Uterus (tissue), 3 donors: ENCODE measurements at regions not wholly inside any gene's neighbourhood (a gene's known extent, or its start where the extent isn't known, plus 50 kb on each side); places are given as distances from the start of the nearest gene placed in this dataset.

Source experiments
- DNase-seq, 2 donors: peaks; one replicate each; pipeline ENCODE4 v3.0.0-alpha.2; 2019 to 2020
- H3K27ac ChIP-seq, 2 donors: fragments of 200-600 bp; sonication (generic); 1 replicate in 1 of 2; 2 replicates in 1 of 2; pipeline ENCODE4 v1.5.1; 2016 to 2018
- H3K27me3 ChIP-seq, 2 donors: fragments of 200-600 bp; sonication (generic); one replicate each; pipeline ENCODE4 v1.5.1; 2018 to 2019; ENCODE audit warnings: control low read depth in 1 of 2
- H3K36me3 ChIP-seq, 2 donors: fragments of 200-600 bp; sonication (generic); one replicate each; pipeline ENCODE4 v1.5.1; 2019; ENCODE audit warnings: control low read depth in 1 of 2
- H3K4me1 ChIP-seq, 2 donors: fragments of 200-600 bp; sonication (generic); one replicate each; pipeline ENCODE4 v1.5.1; 2018 to 2019; ENCODE audit warnings: control low read depth in 1 of 2
- H3K4me3 ChIP-seq, 2 donors: fragments of 200-600 bp; sonication (generic); 1 replicate in 1 of 2; 2 replicates in 1 of 2; pipeline ENCODE4 v1.5.1; 2018 to 2019; ENCODE audit warnings: mild to moderate bottlenecking in 1 of 2
- H3K9me3 ChIP-seq, 2 donors: fragments of 200-600 bp; sonication (generic); one replicate each; pipeline ENCODE4 v1.5.1; 2019; ENCODE audit warnings: control low read depth in 1 of 2
- POLR2A ChIP-seq, 2 donors: fragments of 450-650 bp; IDR thresholded peaks; one replicate each; pipeline ENCODE4 v1.6.1; 2016; ENCODE audit warnings: antibody characterized with exemption in 2 of 2, mild to moderate bottlenecking in 1 of 2, moderate library complexity in 1 of 2
- intact Hi-C: fragments of 100-400 bp; cut with DNase I; formaldehyde crosslinking; loops from one replicate; pipeline ENCODE4 v1.15.1; 2023; ENCODE audit warnings: low total_unique reads
- TF ChIP-seq, protein P1 (sequence below), 4 experiments: fragments of 200-600 bp in 2 of 4; fragments of 450-650 bp in 2 of 4; sonication (generic) in 2 of 4; IDR thresholded peaks; one replicate each; pipeline ENCODE4 v1.5.1; 2016 to 2019; ENCODE audit warnings: antibody characterized with exemption in 4 of 4, mild to moderate bottlenecking in 2 of 4, moderate library complexity in 1 of 4
- donor health status: DM: yes; HTN: yes; CAD: no.

DNA sequence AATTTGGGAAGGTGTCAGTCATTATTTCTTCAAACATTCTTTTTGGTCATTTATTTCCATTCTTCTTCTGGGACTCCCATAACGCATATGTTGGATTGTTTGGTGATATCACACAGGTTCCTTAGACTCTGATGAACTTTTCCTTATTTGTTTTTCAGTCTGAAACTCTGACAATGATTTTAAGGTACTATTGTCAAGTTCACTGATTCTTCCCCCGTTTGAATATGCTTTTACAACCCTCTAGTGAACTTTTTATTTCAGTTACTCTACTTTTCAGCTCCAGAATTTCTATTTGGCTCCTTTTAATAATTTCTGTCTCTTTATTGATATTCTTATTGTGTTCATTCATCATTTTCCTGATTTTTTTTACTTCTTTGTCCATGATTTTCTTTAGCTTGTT lies 92.5 kb upstream of the RORB start:
- no peaks in the 10 kb centered on the region for H3K27me3 ChIP-seq
- H3K9me3 ChIP-seq, result peaks cover 0 to 3% of the 10 kb centered on the region in 2 donors
- H3K36me3 ChIP-seq, result no peaks in the 10 kb centered on the region
- no peak overlapping the region for H3K27ac ChIP-seq
- H3K4me3 ChIP-seq, result no peak overlapping the region
- H3K4me1 ChIP-seq, result no peaks in the 10 kb centered on the region
- intact Hi-C loops, result no loop called here
- no peak for TF ChIP-seq POLR2A (IDR thresholded peaks at IDR 0.05)
- TF ChIP-seq, protein P1, sequence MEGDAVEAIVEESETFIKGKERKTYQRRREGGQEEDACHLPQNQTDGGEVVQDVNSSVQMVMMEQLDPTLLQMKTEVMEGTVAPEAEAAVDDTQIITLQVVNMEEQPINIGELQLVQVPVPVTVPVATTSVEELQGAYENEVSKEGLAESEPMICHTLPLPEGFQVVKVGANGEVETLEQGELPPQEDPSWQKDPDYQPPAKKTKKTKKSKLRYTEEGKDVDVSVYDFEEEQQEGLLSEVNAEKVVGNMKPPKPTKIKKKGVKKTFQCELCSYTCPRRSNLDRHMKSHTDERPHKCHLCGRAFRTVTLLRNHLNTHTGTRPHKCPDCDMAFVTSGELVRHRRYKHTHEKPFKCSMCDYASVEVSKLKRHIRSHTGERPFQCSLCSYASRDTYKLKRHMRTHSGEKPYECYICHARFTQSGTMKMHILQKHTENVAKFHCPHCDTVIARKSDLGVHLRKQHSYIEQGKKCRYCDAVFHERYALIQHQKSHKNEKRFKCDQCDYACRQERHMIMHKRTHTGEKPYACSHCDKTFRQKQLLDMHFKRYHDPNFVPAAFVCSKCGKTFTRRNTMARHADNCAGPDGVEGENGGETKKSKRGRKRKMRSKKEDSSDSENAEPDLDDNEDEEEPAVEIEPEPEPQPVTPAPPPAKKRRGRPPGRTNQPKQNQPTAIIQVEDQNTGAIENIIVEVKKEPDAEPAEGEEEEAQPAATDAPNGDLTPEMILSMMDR (IDR thresholded peaks at IDR 0.05), result no peak
- no peak for DNase-seq

GRCh38 chr9:74407166-74407565 lies 90.0 kb upstream of the RORB start:
- intact Hi-C loops, result no loop called here
- no peak overlapping the region for H3K27ac ChIP-seq
- peaks cover 0 to 3% of the 10 kb centered on the region in 2 donors for H3K9me3 ChIP-seq
- DNase-seq, result no peak
- H3K4me3 ChIP-seq, result no peak overlapping the region
- H3K4me1 ChIP-seq, result no peaks in the 10 kb centered on the region
- no peaks in the 10 kb centered on the region for H3K36me3 ChIP-seq
- no peaks in the 10 kb centered on the region for H3K27me3 ChIP-seq
- TF ChIP-seq POLR2A (IDR thresholded peaks at IDR 0.05), result no peak
- TF ChIP-seq, protein P1 (IDR thresholded peaks at IDR 0.05), result no peak

DNA sequence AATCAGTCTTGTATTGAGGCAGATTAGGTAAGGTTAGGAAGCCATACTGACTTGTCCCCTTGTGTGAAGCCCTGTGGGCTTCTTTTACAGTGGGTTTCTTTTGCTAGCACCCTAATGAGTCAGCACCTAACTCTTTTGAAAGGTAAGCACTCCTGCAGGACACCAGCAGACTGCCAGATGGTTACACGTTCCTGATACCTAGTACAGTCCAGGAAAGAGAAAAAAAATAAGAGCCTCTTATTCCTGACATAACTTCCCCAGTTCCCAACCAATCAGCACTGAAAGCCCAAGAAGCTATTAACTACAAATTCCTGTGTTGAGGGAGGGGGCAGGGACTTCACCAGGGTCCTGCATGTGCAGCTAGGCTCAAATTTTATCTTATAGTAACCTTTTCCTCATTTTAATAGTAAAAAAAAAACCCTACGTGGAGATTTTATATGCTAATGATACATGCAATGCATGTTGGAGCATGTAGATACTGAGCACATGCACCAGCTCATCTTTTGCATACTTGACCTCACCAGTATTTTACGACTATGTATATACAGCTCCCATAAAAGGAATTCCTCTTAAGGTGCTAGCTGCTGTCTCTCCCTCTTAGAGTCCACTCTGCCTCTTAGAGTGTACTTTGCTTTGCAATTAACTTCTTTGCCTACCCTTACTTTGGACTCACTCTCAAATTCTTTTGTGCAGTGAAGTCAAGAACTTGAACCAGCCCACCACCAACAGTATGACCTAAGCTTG lies 84.7 kb upstream of the RORB start:
- no peaks in the 10 kb centered on the region for H3K4me1 ChIP-seq
- DNase-seq, result no peak
- H3K4me3 ChIP-seq, result no peak overlapping the region
- no peaks in the 10 kb centered on the region for H3K36me3 ChIP-seq
- TF ChIP-seq, protein P1 (IDR thresholded peaks at IDR 0.05), result no peak
- TF ChIP-seq POLR2A (IDR thresholded peaks at IDR 0.05), result no peak
- no peak overlapping the region for H3K27ac ChIP-seq
- H3K27me3 ChIP-seq, result no peaks in the 10 kb centered on the region
- H3K9me3 ChIP-seq, result no peaks in the 10 kb centered on the region
- intact Hi-C loops, result no loop called here

DNA sequence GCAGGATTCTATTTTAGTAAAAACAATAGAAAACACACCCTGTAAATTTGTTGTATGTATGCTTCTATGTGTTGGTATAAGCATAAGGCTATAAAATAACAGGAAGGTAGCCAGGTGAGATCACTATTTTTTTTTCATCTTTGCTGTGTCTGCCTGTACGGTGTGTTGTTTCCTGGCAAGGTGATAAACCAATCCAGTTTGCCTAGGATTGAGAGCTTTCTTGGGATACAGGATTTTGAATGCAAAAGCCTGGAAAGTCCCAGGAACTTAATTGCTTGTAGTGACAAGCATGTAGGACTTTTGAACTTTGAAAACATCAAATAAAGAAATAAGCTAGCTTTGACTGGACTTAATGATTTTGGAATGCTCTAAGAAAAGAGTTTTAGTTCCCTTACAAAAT lies 83.3 kb upstream of the RORB start:
- H3K9me3 ChIP-seq, result no peaks in the 10 kb centered on the region
- no peak overlapping the region for H3K27ac ChIP-seq
- H3K27me3 ChIP-seq, result no peaks in the 10 kb centered on the region
- TF ChIP-seq, protein P1 (IDR thresholded peaks at IDR 0.05), result no peak
- no peak for TF ChIP-seq POLR2A (IDR thresholded peaks at IDR 0.05)
- DNase-seq, result no peak
- no peaks in the 10 kb centered on the region for H3K36me3 ChIP-seq
- intact Hi-C loops, result no loop called here
- no peaks in the 10 kb centered on the region for H3K4me1 ChIP-seq
- H3K4me3 ChIP-seq, result no peak overlapping the region

DNA sequence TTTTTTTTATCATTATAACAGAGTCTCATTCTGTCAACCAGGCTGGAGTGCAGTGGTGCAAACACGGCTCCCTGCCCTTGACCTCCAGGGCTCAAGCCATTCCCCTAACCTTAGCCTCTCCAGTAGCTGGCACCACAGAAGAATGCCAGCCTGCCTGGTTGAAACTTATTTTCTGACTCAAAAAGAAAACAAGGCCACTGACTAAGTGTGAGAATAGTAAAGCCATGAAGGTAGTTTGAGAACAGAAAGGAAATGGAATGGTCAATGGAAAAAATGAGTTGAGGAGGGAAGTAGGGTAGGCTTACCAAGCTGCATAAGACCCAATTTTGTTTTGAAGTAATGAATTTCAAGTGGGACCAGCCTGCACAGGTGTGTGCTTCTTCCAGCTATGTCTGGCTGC lies 82.8 kb upstream of the RORB start:
- intact Hi-C loops, result no loop called here
- no peaks in the 10 kb centered on the region for H3K36me3 ChIP-seq
- no peaks in the 10 kb centered on the region for H3K27me3 ChIP-seq
- H3K27ac ChIP-seq, result no peak overlapping the region
- no peaks in the 10 kb centered on the region for H3K9me3 ChIP-seq
- no peak for DNase-seq
- TF ChIP-seq, protein P1 (IDR thresholded peaks at IDR 0.05), result no peak
- TF ChIP-seq POLR2A (IDR thresholded peaks at IDR 0.05), result no peak
- H3K4me1 ChIP-seq, result no peaks in the 10 kb centered on the region
- H3K4me3 ChIP-seq, result no peak overlapping the region
